NCI-H460 (cell line): ENCODE measurements at regions not wholly inside any gene's neighbourhood (a gene's known extent, or its start where the extent isn't known, plus 50 kb on each side); places are given as distances from the start of the nearest gene placed in this dataset.
"Not testable (repeated sequence)": the region's sequence is repeated elsewhere in the genome, so short reads cannot be mapped to it uniquely, and the experiment has no call there.

Source experiments
- DNase-seq: peaks from one replicate; pipeline ENCODE4 v3.0.0-alpha.2; 2016; ENCODE audit warnings: low read depth; ENCODE audit errors: extremely low read depth

DNA sequence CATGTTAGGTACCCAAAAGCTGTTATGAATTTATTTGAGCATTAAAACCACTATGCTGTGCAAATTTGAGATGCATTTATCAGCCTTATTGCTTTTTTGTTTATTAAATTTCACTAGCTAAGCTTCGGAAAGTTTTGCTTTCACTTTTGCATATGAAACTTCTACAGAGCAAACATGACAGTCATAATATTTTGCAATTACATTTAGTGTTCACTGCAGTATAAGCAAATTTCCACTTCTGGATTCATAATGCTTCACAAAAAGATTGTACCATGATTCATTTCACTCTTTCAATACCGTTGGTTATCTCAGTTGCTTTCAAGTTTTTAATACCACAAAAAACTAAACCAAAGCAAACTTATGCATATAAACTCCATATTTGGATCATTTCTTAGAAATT lies 228.7 kb upstream of the SLC8A1 start:
- DNase-seq = no peak

DNA sequence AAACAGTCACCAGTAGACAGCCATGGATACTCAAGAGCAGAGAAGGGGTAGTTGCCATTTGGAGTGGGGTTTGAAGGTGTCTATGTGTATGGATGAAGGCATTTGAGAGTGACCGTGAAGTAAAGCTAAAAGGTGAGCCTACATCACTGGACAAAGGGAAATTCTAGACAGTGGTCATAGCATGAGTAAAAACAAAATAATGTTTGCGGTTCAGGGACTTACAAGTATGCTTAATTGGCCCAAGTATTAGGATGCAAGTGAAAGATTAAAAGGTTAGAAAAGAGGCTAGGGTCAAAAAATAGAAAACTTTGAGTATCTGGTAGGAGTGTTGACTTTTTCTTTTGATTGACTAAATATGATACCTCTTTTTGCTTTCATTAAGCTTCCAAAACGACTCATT lies 238.1 kb upstream of the SLC8A1 start:
- DNase-seq = no peak

DNA sequence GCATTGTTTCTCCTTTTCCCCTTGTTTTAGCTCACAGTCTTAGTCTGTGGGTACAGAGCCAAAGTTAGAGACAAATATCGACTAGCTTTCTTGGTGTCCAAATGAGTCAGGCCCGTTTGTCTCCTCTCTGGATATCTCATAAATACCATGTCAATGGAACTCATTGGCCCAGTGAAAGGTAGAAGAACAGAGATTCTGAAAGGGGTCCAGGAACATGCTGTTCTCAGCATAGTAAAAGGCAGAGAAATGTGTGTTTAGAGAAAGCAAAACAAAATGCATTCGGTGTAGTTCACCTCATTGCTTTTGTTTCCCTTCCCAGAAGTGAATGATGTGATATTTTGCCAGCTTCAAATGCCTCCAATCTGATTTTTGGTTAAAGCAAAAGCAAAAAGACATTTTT lies 238.6 kb upstream of the SLC8A1 start:
- no peak for DNase-seq

DNA sequence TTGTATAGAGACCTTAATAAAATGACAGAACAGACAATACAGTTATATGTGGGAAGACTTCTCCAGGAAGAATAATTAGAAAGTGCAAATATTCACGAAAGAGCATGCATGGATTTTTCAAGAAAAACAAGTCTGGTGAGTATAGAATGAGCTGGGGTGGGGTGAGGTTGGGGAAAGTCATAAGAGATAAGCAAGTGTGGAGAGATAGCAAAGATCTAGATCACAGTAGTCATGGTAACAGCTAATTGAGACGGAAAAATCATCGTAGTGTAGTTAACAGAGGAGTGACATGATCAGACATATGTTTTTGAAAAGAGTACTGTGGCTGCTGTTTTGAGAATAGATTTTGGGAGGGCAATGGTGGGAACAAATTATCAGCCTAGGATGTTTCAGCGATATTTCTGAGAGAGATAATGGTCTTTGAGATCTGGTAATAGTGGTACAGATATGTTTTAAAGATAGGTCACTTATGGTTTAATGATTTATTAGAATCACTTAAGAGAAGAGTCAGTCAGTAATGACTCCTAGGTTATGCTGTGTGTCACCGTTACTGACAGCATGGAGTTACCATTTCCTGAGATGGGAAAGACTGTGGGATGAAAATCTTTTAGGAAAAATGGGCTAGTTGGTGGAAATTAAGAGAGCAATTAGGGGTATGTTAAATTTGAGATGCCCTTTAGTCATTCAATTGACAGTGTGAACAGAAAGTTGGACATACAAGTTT lies 248.5 kb upstream of the SLC8A1 start:
- no peak for DNase-seq

DNA sequence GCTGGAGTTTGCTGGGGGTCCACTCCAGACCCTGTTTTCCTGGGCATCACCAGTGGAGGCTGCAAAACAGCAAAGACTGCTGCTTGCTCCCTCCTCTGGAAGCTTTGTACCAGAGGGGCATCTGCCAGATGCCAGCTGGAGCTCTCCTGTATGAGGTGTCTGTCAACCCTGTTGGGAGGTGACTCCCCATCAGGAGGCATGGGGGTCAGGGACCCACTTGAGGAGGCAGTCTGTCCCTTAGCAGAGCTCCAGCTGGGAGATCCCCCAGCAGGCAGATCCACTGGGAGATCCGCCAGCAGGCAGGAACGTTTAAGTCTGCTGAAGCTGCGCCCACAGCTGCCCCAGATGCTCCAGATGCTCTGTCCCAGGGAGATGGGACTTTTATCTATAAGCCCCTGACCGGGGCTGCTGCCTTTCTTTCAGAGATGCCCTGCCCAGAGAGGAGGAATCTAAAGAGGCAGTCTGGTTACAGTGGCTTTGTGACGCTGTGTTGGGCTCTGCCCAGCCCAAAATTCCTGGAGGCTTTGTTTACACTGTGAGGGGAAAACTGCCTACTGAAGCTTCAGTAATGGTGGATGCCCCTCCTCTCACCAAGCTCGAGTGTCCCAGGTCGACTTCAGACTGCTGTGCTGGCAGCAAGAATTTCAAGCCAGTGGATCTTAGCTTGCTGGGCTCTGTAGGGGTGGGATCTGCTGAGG lies 260.5 kb upstream of the SLC8A1 start:
- not testable (repeated sequence) for DNase-seq

DNA sequence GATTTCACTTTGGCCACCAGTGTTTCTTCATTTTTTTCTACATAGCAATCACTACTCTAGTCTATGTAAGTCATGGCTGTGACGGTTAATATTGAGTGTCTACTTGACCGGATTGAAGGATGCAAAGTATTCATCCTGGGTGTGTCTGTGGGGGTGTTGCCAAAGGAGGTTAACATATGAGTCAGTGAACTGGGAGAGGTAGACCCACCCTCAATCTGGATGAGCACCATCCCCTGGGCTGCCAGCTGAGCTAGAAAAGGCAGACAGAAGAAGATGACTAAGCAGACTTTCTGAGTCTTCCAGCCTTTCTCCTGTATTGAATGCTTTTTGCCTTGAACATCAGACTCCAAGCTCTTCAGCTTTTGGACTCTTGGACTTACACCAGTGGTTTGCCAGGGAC lies 265.0 kb upstream of the SLC8A1 start:
- peak; percentile 12 for DNase-seq

DNA sequence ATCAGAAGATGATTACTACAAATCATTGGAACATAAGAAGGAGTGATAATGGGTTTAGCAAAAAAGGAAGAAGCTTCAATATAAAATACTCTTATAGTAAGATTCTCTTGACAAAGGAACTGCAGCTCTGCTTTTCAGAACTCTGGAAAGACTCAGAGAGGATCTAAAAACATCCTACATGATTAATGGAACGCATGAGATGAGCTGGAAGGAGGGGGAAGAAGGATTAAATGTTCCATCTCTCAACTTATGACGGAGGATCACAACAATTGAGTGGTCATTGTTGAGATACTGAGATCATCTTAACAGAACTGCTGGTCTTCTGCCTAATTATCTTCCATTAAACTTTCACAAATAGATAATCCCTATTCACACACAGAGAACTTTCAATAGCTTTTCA lies 267.5 kb upstream of the SLC8A1 start:
- no peak for DNase-seq

DNA sequence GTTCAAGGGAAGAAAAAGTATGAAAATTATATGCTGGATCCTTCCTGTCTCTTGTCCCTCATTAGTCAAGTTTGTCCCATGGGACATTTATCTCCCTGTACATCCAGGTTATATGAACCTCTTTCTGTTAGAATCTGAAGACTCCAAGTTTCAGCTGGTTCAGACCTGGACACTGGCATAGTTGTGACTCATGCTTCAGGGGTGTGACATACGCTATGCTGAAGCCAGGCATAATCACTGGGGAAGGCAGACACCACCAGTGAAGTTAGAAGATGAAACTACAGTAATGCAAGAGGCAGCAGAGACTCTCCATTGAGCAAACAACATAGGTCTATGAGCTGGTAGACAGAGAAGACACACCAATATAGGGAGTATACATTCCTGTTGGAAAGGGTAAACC lies 269.7 kb upstream of the SLC8A1 start:
- DNase-seq = no peak

DNA sequence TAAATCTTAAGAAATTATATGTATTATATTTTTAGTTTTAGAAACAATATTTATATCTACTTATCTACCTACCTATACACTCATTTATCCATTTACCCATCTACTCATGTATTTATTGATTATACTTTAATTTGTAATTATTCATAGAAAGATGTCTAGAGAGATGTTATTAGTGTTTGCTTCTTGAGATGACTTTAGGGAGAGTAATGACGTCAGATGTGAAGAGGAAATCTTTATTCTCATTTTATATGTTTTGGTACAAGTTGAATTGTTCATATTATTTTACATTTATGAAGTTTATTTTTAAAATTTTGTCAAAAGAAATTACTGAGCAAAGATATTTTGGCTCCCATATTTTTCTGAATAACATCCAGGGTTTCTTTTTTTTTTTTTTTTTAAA lies 271.3 kb upstream of the SLC8A1 start:
- DNase-seq = no peak

DNA sequence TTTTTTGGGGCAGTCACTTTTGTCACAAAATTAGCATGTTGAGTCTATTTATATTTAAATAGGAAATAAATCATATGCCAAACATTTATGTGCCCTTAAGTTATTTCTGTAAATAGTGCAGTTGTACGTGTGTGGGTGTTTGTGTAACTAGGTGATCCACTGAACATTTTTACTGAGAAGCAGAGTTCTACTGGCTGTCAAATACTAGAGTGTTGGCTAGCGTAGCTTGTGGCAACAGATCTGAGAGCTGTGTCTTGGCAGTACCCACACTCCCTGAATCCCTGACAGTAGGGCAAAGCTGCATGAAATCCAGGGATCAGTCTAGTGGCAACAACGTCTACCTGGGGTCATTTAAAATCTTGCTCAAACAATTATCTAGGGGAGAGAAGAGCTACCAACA lies 273.1 kb upstream of the SLC8A1 start:
- no peak for DNase-seq

DNA sequence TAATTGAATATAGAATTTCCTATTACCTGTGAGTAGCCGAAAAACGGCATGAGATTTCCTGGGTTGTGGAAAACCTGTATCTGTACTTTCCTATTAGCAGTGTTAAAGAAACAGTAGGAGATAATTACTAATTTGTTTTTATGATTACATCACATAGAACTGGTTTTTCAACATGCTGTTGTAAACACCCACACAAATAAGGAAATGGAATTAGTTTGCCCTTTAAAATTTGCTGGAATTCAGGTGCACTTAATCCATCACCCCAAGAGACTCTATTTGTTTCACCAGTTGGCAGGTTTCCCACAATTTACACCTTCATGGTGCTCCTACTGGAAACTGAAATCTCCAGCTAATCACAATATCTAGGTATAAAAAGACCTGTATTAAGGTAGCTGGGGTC lies 274.1 kb upstream of the SLC8A1 start:
- no peak for DNase-seq

DNA sequence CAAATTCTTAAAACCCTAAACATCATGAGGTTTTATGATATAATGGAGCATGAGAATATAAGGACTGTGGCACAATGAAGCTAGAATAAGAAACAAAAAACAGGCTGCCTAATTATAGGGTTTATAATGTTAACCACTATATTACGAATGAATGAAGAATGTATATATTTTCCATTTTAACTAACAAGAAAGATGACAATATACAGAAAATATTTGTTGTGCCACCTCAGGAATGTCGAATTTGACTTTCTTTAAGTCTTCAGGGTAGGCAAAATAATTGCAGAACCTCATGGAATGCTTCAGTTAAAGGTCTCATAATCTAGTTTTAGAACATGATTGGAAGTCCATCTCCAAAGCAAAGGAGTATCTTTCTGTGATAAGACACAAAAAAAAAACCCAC lies 282.9 kb upstream of the SLC8A1 start:
- DNase-seq = no peak

DNA sequence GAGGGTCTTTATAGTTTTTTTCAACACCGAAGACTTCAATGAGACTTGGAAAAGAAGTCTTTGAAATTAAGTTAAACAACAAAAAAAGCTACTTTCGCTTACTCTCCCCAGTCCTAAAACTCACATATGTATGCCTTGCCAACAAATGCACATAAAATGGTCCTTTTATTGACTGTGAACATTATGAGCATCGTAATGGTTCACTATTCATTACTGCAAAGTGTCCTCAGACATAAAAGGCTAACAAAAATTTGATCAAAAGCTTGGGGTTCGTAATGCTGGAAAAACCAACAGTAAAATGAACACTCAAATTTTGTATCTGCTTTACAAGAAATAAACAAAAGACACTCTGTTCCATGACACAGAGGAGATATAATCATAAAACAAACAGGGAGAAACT lies 285.3 kb upstream of the SLC8A1 start:
- DNase-seq = no peak

DNA sequence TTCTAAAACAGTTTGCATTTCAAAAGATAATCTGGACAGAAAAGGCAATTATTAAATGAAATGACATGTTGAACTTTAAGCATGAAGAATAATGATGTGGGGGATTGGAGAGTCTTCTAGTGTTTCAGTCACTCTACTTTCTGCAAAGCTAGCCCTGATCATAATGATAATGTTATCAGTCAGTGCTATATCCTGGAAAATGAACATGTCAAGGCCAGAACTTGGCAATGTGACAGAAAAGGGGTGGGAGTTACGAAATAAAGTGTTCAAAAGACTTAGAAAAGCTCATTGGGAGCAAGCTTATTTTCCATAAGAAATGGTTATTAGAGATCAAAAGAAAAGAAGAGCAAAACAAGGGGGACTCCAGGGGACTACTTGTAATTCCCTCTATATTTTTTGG lies 288.5 kb upstream of the SLC8A1 start:
- DNase-seq = no peak

DNA sequence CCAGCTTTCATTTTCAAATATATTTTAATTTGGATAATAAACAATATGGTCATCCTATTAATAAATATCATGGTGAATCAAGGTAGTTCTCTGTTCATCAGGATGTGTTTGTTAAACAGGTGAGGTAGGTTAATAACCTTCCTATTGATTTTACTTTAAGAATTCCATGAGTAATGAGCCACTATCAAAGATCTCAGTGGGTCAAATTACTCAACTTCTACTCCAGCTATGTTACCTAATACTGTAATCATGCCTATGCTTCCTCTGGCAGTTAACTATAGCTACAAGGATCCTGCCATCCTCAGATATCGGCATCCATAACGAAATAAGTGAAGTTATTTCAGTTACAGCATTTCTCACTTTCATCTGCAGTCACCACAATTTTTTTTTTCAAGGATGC lies 289.6 kb upstream of the SLC8A1 start:
- no peak for DNase-seq

DNA sequence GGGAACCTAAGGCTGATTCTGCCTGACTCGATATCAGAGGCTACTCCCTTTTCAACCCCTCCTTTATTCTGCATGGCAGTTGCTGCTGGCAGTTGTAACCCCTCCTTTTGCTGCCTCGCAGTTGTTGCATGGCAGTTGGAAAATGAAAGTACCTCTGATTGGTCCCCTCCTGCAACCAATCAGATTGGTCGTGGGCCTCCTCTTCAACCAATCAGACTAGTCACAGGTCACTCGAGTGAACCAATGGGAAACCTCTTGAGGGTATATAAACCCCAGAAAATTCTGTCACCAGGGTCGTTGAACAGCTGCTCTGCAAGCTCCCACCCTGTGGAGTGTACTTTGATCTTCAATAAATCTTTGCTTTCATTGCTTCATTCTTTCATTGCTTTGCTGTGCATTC lies 294.3 kb upstream of the SLC8A1 start:
- DNase-seq = peak; percentile 20

DNA sequence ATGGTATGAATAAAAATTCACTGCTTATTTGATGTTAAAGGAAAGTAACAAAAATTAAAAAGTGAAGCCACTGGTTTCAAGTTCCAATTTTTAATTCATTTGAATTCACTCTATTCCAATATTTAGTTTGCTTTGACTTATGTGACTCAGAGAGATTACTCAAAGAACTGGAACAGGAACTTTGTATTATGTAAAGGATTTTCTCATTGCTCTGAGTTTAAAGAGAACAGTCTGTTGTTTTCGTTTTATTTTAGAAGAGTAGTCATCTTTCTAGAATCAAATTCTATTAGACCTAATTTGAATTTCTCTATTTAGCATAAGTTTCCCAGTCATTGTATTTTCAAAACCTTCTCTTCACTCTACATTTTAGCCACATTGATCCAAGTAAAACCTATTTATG lies 300.1 kb upstream of the SLC8A1 start:
- no peak for DNase-seq

DNA sequence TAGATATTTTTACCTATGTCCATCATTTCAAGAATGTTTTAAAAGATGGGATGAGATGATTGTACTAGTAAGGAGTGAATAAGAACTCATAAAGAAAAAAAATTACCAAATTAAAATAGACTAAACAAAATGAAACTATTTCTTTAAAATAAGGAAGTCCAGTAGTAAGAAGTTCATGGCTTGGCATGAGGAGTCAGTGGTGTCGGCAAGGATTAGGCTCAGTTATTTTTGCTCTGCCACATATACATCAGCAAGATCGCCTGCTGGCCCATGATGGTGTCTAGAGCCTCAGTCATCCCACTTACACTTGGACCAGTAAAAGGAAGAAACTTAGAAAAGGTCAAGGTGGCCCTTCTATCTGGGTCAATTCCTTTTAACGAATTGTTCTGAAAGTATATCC lies 300.9 kb upstream of the SLC8A1 start:
- DNase-seq = no peak

DNA sequence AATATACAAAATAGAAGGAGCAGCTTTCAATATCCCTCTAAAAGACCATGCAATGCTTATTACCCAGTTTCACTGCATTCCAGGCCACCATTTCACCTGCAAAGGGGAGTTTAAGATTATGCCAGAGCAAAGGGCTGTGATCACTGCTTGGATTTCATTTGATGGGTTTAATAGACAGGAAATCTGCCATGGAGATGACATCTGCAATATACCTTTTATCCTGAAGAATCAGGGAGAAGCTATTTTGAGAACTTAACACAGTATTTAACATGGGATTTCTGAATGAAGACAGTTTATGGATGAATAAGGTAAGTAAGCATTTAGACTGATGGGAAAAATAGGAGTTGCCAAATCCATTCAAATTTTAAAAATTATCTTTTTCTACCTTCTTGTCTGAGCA lies 303.0 kb upstream of the SLC8A1 start:
- DNase-seq = no peak

DNA sequence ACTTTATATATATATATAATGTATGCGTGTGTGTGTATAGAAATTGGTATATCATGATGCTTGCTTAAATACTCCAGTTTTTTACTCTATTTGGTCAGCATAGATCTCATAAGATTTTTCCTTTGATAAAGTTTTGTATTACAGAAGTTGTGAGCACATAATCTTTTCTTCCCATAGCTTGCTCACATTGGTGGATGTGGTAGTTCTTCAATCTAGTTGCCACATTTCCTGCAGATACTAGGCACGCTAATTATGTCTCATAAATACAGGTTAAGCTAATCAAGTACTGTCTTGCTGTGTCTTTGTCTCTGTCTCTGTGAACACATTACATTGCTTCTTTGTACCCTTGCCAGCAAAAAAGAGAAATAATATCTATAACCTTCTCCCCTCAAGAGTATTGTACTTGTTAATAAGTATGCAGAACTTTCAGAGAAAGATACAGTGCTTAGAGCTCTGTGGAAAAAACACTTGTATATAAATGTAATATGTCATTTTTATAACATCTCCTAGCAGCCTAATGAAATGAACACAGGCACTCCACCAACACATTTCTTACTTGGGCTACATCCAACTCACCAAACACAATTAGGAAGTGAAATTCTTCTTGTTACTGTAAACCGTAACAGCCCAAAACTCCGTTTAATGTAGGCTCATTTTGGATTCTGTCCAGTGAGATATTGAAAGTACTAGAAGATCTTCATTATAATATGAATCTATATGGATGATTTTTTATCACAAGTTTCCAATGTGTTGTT lies 306.7 kb upstream of the SLC8A1 start:
- no peak for DNase-seq

DNA sequence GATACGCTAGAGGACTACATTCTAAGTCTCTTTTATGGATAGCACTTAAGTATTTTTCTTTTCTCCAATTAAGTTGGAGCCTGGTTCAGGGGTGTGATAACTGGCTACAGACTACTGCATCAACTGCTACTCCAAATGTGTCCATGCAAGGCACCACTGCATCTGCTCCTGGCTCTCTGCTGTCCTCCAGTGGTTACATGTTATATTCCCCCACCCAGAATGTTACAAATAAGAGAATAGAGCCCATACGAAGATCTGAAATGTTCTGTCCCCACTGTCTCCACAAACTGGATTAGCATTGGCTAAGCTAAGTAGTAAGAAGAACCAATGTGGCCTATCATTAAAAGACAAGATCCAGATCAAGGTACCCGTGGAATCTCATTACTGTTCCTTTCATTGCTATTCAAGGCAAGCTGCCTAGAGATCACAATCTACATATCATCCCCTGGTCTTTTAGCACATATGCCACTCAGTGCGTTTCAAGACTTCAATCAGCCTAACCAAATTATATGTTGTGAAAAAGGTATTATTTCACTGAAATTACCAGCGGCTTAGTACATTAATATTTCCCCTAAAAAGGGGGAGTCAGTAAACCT lies 308.3 kb upstream of the SLC8A1 start:
- peak; percentile 46 for DNase-seq

DNA sequence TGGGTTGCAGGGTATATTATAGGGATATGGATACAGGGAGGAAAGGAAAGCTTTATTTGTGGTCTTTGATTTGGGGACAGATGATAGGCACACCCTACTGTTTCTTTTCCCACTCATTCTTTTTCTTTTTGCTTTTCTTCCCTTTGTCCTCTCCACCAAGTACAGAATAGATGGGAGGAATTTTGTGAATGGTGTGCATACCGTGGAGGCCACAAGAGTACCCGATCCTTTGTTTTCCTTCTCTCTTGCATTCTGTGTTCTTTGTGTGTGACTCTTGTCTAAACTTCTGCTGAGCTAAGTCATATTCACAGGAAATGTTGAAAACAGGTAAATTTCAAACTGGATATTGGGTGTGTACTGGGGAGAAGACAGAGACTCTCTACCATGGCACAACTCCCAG lies 321.4 kb upstream of the SLC8A1 start:
- DNase-seq = no peak
